ENCODE measurements at regions not wholly inside any gene's neighbourhood (a gene's known extent, or its start where the extent isn't known, plus 50 kb on each side); places are given as distances from the start of the nearest gene placed in this dataset.

GRCh38 chr11:45089676-45090499 is 56.6 kb upstream of the PRDM11 start:
- no peak for DNase-seq (ENCODE audit: low read depth)

GRCh38 chr11:45090607-45091006 is 55.8 kb upstream of the PRDM11 start:
- no peak for DNase-seq (ENCODE audit: low read depth)

- DNase-seq (ENCODE audit: low read depth), result no peak
These were observed 54.7 kb upstream of the PRDM11 start for GRCh38 chr11:45091563-45092403.

GRCh38 chr11:45092404-45092785 is 54.0 kb upstream of the PRDM11 start:
- no peak for DNase-seq (ENCODE audit: low read depth)

- no peak for DNase-seq (ENCODE audit: low read depth)
These were observed 53.3 kb upstream of the PRDM11 start for GRCh38 chr11:45092901-45093760.

GRCh38 chr11:45093761-45094455 is 52.5 kb upstream of the PRDM11 start:
- DNase-seq (ENCODE audit: low read depth), result no peak

- no peak for DNase-seq (ENCODE audit: low read depth)
These were observed 51.3 kb upstream of the PRDM11 start for GRCh38 chr11:45094958-45095690.

GRCh38 chr11:45095691-45096010 is 50.8 kb upstream of the PRDM11 start:
- DNase-seq (ENCODE audit: low read depth), result no peak

- DNase-seq (ENCODE audit: low read depth), result no peak
These were observed 49.8 kb upstream of the PRDM11 start for GRCh38 chr11:45096636-45097035.

Data from stimulated activated CD8-positive, alpha-beta memory T cell treated with anti-CD3 and anti-CD28 coated beads, Interleukin-15, amount 100 ng/mL, for 24 hours (primary cell).